GM21717 (cell line): ENCODE measurements at regions not wholly inside any gene's neighbourhood (a gene's known extent, or its start where the extent isn't known, plus 50 kb on each side); places are given as distances from the start of the nearest gene placed in this dataset.
"Not testable (repeated sequence)": the region's sequence is repeated elsewhere in the genome, so short reads cannot be mapped to it uniquely, and the experiment has no call there.

Experiments used
- ATAC-seq: cut with Tn5 transposase; IDR thresholded peaks from one replicate; pipeline ENCODE4 v1.9.1; 2021; ENCODE audit warnings: mild to moderate bottlenecking, moderate library complexity; ENCODE audit not compliant: unreplicated experiment

DNA sequence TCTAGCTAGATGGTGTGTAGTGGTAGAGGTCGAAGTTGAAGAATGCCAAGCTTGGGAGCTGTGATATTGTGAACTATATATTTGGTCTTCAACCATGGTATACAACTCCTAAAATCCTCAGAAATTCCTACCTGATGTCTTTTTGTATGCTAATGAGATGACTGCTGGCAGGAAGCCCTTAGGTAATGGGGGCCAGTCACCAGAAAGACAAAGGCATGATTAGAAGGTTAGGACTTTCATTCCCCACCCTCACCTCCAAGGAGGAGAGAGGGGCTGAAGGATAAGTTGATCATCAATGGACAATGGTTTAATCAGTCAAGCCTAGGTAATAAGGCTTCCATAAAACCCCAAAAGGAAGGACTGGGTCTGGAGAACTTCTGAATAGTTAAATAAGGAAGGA lies 285.7 kb upstream of the POU5F2 start:
- ATAC-seq: no peak

DNA sequence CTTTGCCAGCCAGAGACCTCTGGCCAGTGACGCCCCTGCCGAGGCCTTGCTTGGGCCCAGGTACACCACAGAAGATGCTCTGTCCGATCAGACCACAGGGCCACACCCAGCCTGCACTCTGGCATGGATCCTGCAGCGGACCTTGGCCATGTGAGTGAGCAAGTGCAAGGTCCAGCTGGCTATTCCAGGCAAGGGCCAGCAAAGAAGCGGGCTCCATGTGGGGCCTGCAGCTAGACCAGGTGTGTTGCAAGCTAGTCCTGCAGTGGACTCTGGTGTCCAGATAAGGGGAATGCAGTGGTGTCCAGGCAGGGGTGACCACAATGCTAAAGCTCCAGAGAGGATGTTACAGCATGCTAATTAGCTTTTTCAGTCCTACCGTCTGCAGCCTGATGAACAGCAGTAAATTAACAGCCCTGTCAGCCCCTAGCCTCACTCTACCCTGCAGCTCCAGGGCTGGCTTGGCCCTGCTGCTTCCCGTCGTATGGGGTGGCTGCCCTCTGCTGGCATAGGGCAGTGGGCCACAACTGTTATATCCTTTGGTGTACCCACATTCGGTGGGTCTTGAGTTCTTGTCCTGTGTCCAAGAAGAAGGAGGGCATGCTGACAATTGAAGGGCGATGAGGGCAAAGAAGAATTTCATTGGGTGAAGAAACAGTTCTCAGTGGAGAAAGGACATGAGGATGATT lies 284.5 kb upstream of the POU5F2 start:
- ATAC-seq: no peak

DNA sequence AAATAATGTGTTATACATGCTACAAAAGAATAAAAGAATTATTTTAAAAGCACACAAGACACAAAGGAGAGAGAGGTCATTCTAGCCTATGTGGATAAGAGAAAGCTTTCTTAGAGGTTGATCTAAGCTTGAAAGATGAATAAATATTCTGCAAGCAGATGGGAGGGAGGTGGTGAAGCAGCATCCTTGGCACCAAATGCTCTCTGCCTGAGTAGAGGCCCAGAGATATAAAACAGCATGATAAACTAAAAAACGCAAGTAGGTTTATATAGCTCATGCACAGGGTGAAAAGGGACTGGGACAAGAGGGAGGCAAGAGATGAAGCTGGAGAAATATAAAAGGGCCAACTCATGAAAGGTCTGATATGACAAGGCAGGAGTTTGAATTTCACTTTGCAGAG lies 283.2 kb upstream of the POU5F2 start:
- no peak for ATAC-seq

DNA sequence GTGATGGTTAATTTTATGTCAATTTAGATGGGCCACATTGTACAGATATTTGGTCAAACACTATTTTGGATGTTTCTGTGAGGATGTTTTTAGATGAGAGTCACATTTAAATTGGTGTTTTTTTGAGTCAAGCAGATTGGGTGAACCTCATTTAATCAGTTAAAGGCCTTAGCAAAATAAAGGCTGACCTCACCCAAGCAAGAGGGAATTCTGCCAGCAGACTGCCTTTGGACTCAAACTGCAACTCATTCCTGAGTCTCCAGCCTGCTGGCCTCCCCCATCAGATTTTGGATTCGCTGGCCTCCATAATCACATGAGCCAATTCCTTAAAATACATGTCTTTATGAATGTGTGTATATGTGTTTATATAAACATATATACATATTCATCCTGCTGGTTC lies 282.7 kb upstream of the POU5F2 start:
- ATAC-seq: no peak

DNA sequence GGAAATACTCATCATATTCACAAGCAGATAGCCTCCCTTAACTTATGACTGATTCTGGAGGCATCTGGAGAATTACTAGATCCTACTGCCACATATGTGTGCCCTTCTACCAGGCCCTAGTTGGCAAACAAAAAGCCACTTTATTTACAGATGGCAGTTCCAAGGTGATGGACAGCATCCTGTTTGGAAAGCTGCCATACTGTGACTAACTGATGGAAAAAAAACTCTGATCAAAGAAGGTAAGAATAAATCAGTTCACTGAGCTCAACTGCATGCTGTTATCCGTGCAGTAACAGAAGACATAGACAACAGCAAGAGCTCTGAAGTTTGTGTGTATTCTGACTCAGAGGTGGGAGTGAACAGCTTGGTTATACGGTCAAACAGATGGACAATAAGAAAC lies 279.8 kb upstream of the POU5F2 start:
- no peak for ATAC-seq

DNA sequence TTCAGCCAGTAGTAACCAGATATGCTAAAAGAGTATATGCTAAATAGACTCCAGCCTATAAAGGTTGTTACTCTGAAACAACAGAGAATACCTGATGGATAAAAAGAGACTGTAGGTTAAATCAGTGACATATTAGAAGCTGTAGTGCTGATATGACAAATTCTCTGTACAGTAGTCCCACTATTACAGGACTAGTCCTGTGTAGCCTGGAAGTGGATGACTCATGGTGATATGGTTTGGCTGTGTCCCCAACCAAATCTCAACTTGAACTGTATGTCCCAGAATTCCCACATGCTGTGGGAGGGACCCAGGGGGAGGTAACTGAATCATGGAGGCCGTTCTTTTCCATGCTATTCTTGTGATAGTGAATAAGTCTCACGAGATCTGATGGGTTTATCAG lies 276.2 kb upstream of the POU5F2 start:
- no peak for ATAC-seq

DNA sequence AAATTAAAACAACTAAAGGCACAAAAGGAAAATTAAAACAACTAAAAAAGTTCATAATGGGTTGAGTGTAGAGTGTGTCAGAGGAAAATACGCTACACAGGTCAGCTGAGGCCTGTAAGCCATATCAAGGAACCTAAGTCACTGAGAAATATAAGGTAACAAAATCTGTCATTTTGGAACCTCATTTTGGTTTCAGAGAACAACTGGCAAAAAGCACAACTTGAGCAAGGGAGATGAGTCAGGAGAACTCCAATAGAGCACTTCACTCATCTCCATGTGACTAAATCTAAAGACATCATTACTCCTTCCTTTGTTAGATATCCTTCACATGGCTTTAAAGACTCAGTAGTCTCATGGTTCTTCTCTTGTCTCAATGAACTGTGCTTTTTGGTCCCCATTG lies 269.4 kb upstream of the POU5F2 start:
- no peak for ATAC-seq

DNA sequence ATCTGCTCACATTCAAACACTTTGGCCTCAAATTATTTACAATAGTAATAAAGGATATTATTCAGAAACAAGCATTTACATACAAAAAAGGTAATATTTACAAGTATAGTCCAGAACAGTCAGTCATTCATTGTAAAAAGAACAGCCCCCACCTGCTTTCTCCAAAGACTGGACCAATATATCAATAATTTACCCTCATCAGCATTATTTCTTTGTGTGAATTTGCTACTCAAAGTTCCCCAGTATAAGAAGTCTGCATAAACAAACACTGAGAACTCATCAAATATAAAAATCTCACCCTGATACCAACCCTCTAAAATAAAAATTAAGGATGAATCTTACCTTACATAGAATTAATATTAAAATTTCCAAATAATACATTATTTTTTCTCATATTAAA lies 267.8 kb upstream of the POU5F2 start:
- no peak for ATAC-seq

DNA sequence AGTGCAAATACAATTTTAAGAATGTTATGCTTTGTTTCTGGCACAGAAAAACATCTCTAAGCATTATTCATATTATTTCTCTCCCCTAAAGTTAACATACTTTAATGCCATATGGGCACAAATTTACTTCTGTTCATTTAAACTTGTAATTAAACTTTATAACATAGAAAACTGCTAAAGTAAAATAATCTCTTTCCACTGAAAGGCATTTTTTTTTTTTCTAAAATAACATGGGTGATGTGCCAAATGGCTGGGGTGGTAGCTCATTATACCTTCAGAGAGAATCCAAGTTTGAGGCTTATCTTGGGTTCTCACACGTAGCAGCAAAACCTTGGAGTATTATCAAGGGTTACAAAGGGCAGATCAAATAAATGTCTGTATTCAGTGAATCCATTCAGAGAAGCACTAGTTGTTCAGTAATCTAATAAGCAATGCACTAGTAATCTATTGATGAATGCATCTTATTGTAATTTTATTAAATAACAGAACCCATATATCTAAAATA lies 257.6 kb upstream of the POU5F2 start:
- ATAC-seq: no peak

DNA sequence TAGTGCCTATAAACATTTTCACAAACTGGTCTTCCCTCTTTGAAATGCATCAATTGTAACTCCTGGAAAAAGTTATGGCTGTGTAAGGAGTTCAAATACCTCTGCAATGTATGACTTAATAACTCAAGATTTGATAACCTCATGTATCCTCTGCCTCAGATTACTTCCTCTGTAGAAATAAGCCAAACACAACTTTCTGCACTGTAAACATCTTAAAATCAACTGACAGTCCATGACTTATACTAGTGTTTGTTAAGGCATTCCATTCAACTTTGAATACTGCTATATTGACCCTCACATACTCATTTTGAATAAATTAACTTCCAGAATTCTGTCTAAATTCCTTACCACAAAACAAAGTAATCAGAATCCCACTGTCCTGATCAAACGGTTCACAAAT lies 256.2 kb upstream of the POU5F2 start:
- ATAC-seq: no peak

DNA sequence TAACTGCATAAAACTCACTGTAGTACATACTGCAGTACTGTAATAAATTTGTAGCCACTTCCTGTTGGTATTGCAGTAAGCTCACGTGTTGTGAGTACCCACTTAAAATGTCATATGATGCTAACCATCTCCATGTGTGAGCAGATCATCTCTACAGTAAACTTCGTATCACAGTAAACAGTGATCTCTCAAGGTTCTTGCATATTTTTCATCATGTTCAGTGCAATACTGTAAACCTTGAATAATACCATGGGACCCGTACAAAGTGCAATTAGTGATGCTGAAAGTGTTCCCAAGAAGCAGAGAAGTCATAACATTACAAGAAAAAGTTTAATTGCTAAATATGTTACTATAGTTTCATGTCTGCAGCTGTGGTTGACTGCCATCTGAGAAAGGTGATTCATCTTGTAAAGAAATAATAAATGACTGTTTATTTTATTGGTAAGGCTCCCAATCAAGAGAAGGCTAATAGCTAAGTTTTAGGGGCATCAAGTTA lies 253.8 kb upstream of the POU5F2 start:
- ATAC-seq: no peak

DNA sequence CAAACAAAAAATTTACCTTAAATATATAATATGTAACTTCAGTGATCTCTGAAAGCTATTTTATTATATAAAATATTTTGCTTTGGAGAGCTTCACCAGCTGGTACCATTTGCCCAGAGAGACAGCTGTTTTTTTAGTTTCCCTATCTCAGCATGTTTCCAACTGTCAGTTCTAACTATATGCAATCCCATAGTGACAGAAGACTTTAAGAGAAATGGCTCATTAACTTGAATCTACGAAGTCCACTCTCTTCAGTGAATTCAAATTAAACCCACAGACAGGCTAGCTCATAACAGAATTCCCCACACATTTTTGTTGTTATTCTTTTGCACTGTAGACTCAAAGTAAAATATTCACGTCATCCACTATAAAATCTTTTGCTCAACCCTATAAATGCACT lies 251.8 kb upstream of the POU5F2 start:
- ATAC-seq: no peak

DNA sequence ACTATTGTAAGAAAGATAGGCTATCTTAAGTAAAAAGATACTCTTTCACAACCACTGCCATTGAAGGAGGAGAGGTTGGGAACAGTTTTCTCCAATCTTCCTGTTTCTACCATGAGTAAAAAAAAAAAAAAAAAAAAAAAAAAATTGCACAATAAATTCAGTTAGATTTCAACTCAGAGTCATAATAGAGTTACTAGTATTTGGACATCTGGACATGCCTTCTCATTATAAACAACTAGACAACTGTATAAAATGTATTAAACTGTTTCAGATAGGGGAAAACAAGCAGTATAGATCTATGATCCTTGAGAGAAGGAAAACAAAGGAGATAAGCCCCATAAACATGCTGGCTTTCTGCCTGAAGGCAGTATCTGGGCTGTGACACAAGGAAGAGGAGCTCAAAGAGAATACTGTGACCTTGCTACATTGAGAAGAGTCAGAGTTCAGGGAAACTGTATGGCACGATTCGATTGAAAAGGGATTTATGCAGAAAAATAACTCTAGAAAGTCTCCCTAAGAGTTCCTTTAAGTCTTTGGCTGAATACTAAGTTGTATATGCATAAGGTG lies 249.2 kb upstream of the POU5F2 start:
- ATAC-seq: no peak

DNA sequence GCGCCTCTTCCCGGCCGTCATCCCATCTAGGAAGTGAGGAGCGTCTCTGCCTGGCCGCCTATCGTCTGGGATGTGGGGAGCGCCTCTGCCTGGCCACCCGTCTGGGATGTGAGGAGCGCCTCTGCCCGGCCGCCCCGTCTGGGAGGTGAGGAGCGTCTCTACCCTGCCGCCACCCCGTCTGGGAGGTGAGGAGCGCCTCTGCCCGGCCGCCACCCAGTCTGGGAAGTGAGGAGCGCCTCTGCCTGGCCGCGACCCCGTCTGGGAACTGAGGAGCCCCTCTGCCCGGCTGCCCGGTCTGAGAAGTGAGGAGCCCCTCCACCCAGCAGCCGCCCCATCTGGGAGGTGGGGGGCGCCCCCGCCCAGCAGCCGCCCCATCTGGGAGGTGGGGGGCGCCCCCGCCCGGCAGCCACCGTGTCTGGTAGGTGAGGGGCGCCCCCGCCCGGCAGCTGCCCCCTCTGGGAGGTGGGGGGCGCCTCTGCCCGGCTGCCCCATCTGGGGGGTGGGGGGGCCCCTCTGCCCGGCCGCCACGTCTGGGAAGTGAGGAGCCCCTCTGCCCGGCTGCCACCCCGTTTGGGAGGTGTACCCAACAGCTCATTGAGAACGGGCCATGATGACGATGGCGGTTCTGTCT lies 244.7 kb upstream of the POU5F2 start:
- not testable (repeated sequence) for ATAC-seq

DNA sequence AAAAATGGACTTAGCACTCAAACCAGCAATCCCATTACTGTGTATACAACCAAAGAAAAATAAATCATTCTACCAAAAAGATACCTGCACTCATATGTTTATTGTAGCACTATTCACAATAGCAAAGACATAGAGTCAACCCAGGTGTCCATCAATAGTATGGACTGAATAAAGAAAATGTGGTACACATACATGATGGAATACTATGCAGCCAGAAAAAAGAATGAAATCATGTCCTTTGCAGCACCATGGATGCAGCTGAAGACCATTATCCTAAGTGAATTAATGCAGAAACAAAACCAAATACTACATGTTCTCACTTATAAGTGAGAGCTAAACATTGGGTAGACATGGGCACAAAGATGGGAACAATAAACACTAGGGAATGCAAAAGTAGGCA lies 236.8 kb upstream of the POU5F2 start:
- ATAC-seq: no peak

DNA sequence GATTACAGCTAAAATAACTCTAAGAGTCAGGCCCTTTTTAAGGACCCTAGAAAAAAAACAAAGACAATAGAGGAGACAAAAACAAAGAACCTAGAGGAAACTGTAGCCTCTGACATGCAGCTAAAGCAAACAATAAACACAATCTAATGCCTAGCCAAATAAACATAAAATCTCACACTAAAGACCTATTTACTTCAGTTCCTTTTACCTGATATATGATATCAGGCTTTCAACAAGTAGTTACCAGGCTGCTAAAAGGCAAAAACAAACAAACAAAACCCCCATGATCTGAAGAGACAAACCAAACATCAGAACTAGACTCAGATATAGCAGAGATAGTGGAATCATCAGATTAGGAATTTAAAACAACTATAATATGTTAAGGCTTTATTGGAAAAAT lies 226.5 kb upstream of the POU5F2 start:
- no peak for ATAC-seq

DNA sequence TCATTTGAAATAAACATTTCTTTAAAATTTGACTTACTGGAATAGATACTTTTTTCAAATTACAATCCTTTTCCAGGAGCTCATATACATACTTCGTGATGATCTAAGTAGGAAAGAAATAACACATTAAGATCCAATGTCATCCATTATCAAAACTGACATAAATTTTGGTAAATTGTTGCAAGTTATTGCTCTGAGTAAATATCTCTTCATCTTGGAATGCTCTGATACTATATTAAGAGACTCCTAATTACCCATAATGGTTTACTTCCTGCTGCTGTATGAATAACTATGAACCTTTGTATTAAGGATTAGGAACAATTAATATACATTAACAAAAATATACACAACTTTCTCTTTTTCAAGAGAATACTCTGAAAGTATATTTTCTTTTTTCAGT lies 223.0 kb upstream of the POU5F2 start:
- ATAC-seq: no peak

DNA sequence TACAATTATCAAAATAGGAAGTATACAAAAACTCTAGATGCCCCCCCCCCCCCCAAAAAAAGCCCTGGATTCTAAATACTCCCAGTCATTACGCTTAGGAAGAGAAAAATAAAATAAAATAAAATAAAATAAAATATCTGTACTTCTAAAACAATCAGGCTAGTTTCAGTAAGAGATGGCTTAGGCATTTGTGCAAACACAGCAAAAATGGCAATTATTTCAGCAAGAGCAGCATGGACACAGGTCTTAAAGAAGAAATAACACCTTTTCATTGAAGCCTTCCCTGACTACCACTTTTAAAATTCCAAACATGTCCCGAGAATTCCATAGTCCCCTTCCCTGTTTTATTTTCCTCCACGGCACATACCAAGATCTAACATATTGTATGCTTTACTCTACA lies 218.6 kb upstream of the POU5F2 start:
- ATAC-seq: no peak

DNA sequence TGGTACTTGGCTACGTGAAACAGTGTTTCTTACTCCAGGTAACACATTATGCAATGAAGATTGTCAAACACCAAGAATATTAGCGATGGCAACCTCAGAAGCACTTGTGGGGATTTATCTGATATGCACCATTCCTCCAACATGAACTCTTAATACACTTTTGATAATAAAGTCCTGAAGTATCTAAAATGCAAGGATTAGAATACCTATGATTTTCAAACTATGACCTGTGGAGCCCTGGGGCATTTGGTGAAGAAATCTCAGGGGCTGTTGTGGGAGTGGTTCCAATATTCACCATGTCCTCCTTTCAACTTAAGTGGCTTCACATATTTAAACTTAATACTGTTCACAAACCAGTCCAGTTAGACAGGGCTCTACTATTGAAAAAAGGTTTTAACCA lies 214.6 kb upstream of the POU5F2 start:
- ATAC-seq: no peak

DNA sequence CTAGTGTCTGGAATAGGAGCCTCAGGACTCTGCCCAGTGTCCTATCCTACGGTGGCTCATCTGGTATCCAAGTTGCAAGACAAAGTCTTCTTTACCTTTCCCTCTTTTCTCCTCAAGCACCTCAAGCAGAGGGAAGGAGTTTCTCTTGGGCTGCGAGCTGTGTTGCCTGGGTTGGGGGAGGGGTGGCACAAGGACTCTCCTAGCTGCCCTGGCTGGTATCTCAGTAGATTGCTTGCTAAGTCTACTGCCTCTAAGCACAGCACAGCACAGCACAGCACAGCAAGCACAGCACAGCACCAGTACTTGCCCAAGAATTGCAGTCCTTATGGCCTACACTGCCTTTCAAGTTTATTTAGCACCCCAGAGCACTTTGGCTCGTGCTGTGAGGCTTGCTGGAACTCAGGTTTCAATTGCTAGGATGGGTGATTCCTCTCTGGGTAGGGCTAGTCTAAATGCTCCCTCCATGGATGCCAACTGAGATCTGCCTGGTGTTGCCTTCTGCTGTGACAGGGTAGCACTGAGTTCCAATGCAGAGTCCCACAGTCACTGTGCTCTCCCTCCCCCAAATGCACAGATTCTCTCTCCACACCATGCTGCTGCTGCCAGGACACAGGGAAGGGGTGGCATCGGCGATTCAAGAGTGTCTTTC lies 213.1 kb upstream of the POU5F2 start:
- ATAC-seq: no peak

DNA sequence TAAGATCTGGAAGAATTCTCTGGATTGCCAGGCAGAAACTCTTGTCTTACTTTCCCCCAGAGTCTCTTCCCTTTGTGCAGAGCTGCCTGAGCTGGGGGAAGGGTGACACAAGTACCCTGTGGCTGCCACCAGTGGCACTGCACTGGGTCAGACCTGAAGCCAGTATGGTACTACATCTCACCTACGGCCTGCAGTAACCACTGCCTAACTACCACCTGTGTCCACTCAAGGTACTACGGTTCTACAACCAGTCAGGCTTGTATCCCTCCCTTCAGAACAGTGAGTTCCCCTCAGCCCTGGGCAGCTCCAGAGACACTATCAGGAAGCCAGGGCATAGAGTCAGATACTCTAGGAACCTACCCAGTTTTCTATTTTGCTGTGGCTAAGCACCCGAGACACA lies 212.0 kb upstream of the POU5F2 start:
- no peak for ATAC-seq

DNA sequence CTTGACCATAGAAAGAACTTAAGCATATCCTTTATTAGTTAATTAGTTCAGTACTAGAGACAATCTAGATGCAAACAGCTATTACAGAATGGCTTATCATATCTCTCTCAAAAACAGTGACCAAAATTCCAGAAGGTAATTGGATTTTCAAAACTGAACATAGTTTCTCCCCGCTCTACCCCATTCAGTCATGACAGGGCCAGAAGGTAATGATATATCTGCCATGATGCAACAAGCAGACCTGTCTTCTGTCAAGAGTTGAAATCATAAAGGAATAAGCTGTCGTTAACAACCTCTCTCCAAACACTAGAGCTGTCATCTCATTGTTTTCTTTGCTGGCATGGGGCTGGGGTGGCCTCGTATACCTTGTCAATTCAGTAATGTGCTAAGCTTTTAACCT lies 200.5 kb upstream of the POU5F2 start:
- ATAC-seq: no peak
